GM12878 (cell line): ENCODE measurements at regions not wholly inside any gene's neighbourhood (a gene's known extent, or its start where the extent isn't known, plus 50 kb on each side); places are given as distances from the start of the nearest gene placed in this dataset.

Experiments
- ATAC-seq: fragments of 200-7000 bp; cut with Tn5 transposase; 3 replicates; pipeline ENCODE4 v1.9.1; 2020; ENCODE audit warnings: mild to moderate bottlenecking, moderate library complexity
- BruUV-seq: library from RNA; stranded (reverse); fragments of 400-500 nt; replicated peaks from 2 replicates; lab custom pipeline; 2021; lab: Mats Ljungman, UMichigan
- CTCF ChIA-PET: fragments of 300-600 bp; sonication (Branson Sonifier 250); formaldehyde crosslinking; extraction: SDS; loops from one replicate; lab custom pipeline; 2021; ENCODE audit warnings: inconsistent platforms; lab: Yijun Ruan, JAX
- POLR2A ChIA-PET: fragments of 350-600 bp; formaldehyde crosslinking; extraction: SDS; loops from one replicate; lab custom pipeline; 2021; ENCODE audit warnings: inconsistent platforms; lab: Charles Lee
- RAD21 ChIA-PET: fragments of 300-600 bp; sonication (Branson Sonifier 250); formaldehyde crosslinking; loops from one replicate; lab custom pipeline; 2023; ENCODE audit warnings: antibody characterized with exemption; ENCODE audit not compliant: unreplicated experiment; lab: Charles Lee
- SMC1A ChIA-PET: fragments of 300-600 bp; sonication (Branson Sonifier 250); formaldehyde crosslinking; loops from one replicate; lab custom pipeline; 2023; ENCODE audit not compliant: unreplicated experiment, uncharacterized antibody; lab: Charles Lee
- DNase-seq: peaks from one replicate; pipeline ENCODE4 v3.0.0-alpha.2; 2011; ENCODE audit warnings: low read depth, low spot score
- FAIRE-seq: peaks from 3 replicates; lab custom pipeline; 2011; peaks lifted over from hg19 to GRCh38; lab: Jason Lieb, UNC
- H2AFZ ChIP-seq: 2 replicates; pipeline ENCODE4 v1.6.0; 2011; ENCODE audit warnings: low read depth, low read length, control low read depth; ENCODE audit not compliant: control insufficient read depth
- H3K27ac ChIP-seq: 2 replicates; pipeline ENCODE4 v1.5.1; 2011; ENCODE audit warnings: control low read depth; ENCODE audit not compliant: control insufficient read depth, insufficient read depth
- H3K27me3 ChIP-seq, 2 experiments: replicated peaks in 1 of 2; 2 replicates each; pipeline versions ENCODE4 v1.6.0 to v1.6.1; 2011; ENCODE audit warnings: low read length in 1 of 2; ENCODE audit not compliant: control insufficient read depth in 2 of 2, insufficient read depth in 2 of 2
- H3K36me3 ChIP-seq, 2 experiments: 2 replicates each; pipeline ENCODE4 v1.5.1; 2011; ENCODE audit warnings: low read length in 1 of 2; ENCODE audit not compliant: control insufficient read depth in 2 of 2, insufficient read depth in 2 of 2
- H3K4me1 ChIP-seq: 2 replicates; pipeline ENCODE4 v1.6.1; 2011; ENCODE audit warnings: mild to moderate bottlenecking, low read length, moderate library complexity, mixed read lengths; ENCODE audit not compliant: control insufficient read depth, insufficient read depth
- H3K4me2 ChIP-seq: 2 replicates; pipeline ENCODE4 v1.6.0; 2011; ENCODE audit warnings: control low read depth; ENCODE audit not compliant: control insufficient read depth, insufficient read depth
- H3K4me3 ChIP-seq: fragments of 200-600 bp; sonication (generic); 2 replicates; pipeline ENCODE4 v1.5.1; 2016
- H3K79me2 ChIP-seq: 2 replicates; pipeline ENCODE4 v1.6.0; 2011; ENCODE audit warnings: low read length; ENCODE audit not compliant: control insufficient read depth, insufficient read depth
- H3K9ac ChIP-seq: 2 replicates; pipeline ENCODE4 v1.8.0; 2011; ENCODE audit warnings: low read length, control low read depth, mixed read lengths; ENCODE audit not compliant: control insufficient read depth, insufficient read depth
- H3K9me3 ChIP-seq: replicated peaks from 3 replicates; pipeline ENCODE4 v1.5.1; 2011; ENCODE audit warnings: mild to moderate bottlenecking, low read length; ENCODE audit not compliant: control insufficient read depth, insufficient read depth
- H4K20me1 ChIP-seq: 2 replicates; pipeline ENCODE4 v1.6.0; 2011; ENCODE audit not compliant: control insufficient read depth, insufficient read depth
- CEBPB ChIP-seq, 2 experiments: fragments of 150-350 bp in 1 of 2; IDR thresholded peaks; 2 replicates each; pipeline ENCODE4 v1.6.1; 2012 to 2014; ENCODE audit warnings: low read depth in 2 of 2, low read length in 2 of 2, borderline replicate concordance in 1 of 2, inconsistent platforms in 1 of 2
- CTCF ChIP-seq, 3 experiments: IDR thresholded peaks in 2 of 3; conservative IDR thresholded peaks in 1 of 3; 2 replicates each; pipeline ENCODE4 v1.5.1; 2011; ENCODE audit warnings: low read depth in 3 of 3, low read length in 3 of 3, mild to moderate bottlenecking in 3 of 3, control low read depth in 2 of 3, moderate library complexity in 2 of 3, inconsistent platforms in 1 of 3, mixed read lengths in 1 of 3; ENCODE audit not compliant: control insufficient read depth in 2 of 3, insufficient read depth in 1 of 3; ENCODE audit errors: extremely low read depth in 1 of 3
- DPF2 ChIP-seq: fragments of 450-650 bp; IDR thresholded peaks from 2 replicates; pipeline ENCODE4 v1.6.1; 2017; ENCODE audit warnings: mild to moderate bottlenecking
- IRF3 ChIP-seq: fragments of 450-650 bp; IDR thresholded peaks from 2 replicates; pipeline ENCODE4 v1.6.1; 2014; ENCODE audit warnings: mild to moderate bottlenecking
- MEF2A ChIP-seq: IDR thresholded peaks from 2 replicates; pipeline ENCODE4 v1.6.1; 2011; ENCODE audit warnings: low read depth, mild to moderate bottlenecking, low read length, moderate library complexity; ENCODE audit not compliant: insufficient read depth
- MYB ChIP-seq: fragments of 150-350 bp; IDR thresholded peaks from 2 replicates; pipeline ENCODE4 v1.6.1; 2014; ENCODE audit warnings: mild to moderate bottlenecking, low read depth, low read length, borderline replicate concordance
- PAX5 ChIP-seq: IDR thresholded peaks from 2 replicates; pipeline ENCODE4 v1.6.1; 2011; ENCODE audit warnings: low read depth, low read length, borderline replicate concordance
- PML ChIP-seq: IDR thresholded peaks from 2 replicates; pipeline ENCODE4 v1.6.1; 2012; ENCODE audit warnings: low read length, inconsistent platforms
- RB1 ChIP-seq: fragments of 450-650 bp; formaldehyde crosslinking; IDR thresholded peaks from 2 replicates; pipeline ENCODE4 v1.6.1; 2017; ENCODE audit warnings: mild to moderate bottlenecking, borderline replicate concordance
- SIX5 ChIP-seq: IDR thresholded peaks from 2 replicates; pipeline ENCODE4 v1.6.1; 2011; ENCODE audit warnings: mild to moderate bottlenecking, low read depth, low read length, moderate library complexity; ENCODE audit not compliant: severe bottlenecking
- SMAD5 ChIP-seq: IDR thresholded peaks from 2 replicates; pipeline ENCODE4 v1.6.1; 2016; ENCODE audit warnings: antibody characterized with exemption, low read depth
- SMC3 ChIP-seq: IDR thresholded peaks from 2 replicates; pipeline ENCODE4 v1.6.1; 2011; ENCODE audit warnings: low read length, improper control_type of control experiment, borderline replicate concordance
- ZBTB4 ChIP-seq: fragments of 450-650 bp; formaldehyde crosslinking; IDR thresholded peaks from 2 replicates; pipeline ENCODE4 v1.4.0; 2022; ENCODE audit warnings: mild to moderate bottlenecking, moderate library complexity
- WGBS: methylation state at CpG from one replicate; pipeline ENCODE4 v1.1.6; 2016; ENCODE audit warnings: low lambda C conversion rate; ENCODE audit not compliant: insufficient replicate concordance, insufficient coverage; ENCODE audit errors: missing lambda C conversion rate; 5-methylcytosine and 5-hydroxymethylcytosine counted together
- in situ Hi-C: fragments of 300-500 bp; cut with MboI; formaldehyde crosslinking; loops from 9 replicates; pipeline ENCODE4 v1.14.3; 2018; ENCODE audit warnings: mixed read lengths
- intact Hi-C: fragments of 100-400 bp; cut with micrococcal nuclease; formaldehyde crosslinking; loops from one replicate; pipeline ENCODE4 v1.14.2; 2022; ENCODE audit not compliant: unreplicated experiment
- TF ChIP-seq, protein P1 (sequence below): IDR thresholded peaks from 2 replicates; pipeline ENCODE4 v1.6.1; 2011; ENCODE audit warnings: borderline replicate concordance, low read depth, mild to moderate bottlenecking, moderate library complexity, low read length; ENCODE audit not compliant: insufficient read depth, poor library complexity, severe bottlenecking

DNA sequence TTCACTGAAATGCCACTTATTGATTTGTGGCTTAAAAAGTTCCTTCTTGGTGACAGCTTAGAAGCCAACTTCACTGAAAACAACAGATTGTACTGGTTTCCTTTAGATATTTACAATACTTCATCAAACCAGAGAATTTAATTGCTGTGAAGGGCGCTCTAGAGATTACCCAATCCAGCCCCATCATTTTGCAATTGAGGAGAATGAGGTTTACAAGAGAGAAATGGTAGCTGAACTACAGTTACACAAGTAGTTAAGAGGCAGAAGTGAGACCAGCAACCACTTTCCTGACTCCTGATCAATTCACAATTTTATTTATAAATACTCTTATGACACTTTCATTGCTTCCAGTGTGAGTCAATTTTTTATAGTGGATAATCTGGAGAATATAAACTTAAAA lies 103.5 kb upstream of the APC start:
- RAD21 ChIA-PET, result no interaction called here
- no peak for FAIRE-seq
- H2AFZ ChIP-seq, result no peak overlapping the region
- no peaks in the 10 kb centered on the region for H4K20me1 ChIP-seq
- no peak overlapping the region for H3K4me2 ChIP-seq
- H3K36me3 ChIP-seq, result no peaks in the 10 kb centered on the region
- no peaks in the 10 kb centered on the region; the same call in 1 of the 3 replicates for H3K9me3 ChIP-seq
- no peaks in the 10 kb centered on the region for H3K79me2 ChIP-seq
- in situ Hi-C loops (no loop called here), intact Hi-C loops (no loop called here)
- no peak for DNase-seq
- H3K27me3 ChIP-seq, result peaks cover 0 to 3% of the 10 kb centered on the region in 2 experiments; a peak in 1 of 4 replicates
- WGBS, result 38% methylated on average over 1 of the region's 1 CpG
- H3K4me1 ChIP-seq, result no peaks in the 10 kb centered on the region
- CTCF ChIA-PET, result interaction anchor here (0.6 kb wide), 1 partner anchor 9 kb away, joined by 3 read pairs; no protein-coding TSS in a partner anchor
- H3K4me3 ChIP-seq, result no peak overlapping the region
- SMC1A ChIA-PET, result no interaction called here
- POLR2A ChIA-PET, result no interaction called here
- H3K9ac ChIP-seq, result no peak overlapping the region
- ATAC-seq, result no peak
- no TSS peak for BruUV-seq
- H3K27ac ChIP-seq, result no peak overlapping the region
- no peak for TF ChIP-seq RB1
- TF ChIP-seq PML, result no peak
- TF ChIP-seq SMC3, result no peak
- no peak for TF ChIP-seq ZBTB4
- TF ChIP-seq DPF2, result no peak
- TF ChIP-seq IRF3, result no peak
- no peak for TF ChIP-seq SIX5
- no peak for TF ChIP-seq CEBPB (IDR thresholded peaks at IDR 0.05; ENCODE audit: borderline replicate concordance in 1 of 2, low read depth in 2 of 2, low read length in 2 of 2)
- TF ChIP-seq MYB, result no peak
- TF ChIP-seq, protein P1, sequence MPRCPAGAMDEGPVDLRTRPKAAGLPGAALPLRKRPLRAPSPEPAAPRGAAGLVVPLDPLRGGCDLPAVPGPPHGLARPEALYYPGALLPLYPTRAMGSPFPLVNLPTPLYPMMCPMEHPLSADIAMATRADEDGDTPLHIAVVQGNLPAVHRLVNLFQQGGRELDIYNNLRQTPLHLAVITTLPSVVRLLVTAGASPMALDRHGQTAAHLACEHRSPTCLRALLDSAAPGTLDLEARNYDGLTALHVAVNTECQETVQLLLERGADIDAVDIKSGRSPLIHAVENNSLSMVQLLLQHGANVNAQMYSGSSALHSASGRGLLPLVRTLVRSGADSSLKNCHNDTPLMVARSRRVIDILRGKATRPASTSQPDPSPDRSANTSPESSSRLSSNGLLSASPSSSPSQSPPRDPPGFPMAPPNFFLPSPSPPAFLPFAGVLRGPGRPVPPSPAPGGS, result no peak
- TF ChIP-seq MEF2A, result no peak
- TF ChIP-seq SMAD5, result no peak
- no peak for TF ChIP-seq CTCF (IDR thresholded peaks at IDR 0.05 in 2 of 3, conservative IDR thresholded peaks at IDR 0.05 in 1 of 3; ENCODE audit: control insufficient read depth in 2 of 3, extremely low read depth in 1 of 3, insufficient read depth in 1 of 3, low read depth in 3 of 3, low read length in 3 of 3)
- no peak for TF ChIP-seq PAX5
